Middle frontal gyrus (tissue), 1 donor: ENCODE measurements at regions not wholly inside any gene's neighbourhood (a gene's known extent, or its start where the extent isn't known, plus 50 kb on each side); places are given as distances from the start of the nearest gene placed in this dataset.

Source experiments
- DNase-seq: peaks from one replicate; pipeline ENCODE4 v3.0.0-alpha.2; 2015; ENCODE audit warnings: low spot score; ENCODE audit errors: extremely low spot score

DNA sequence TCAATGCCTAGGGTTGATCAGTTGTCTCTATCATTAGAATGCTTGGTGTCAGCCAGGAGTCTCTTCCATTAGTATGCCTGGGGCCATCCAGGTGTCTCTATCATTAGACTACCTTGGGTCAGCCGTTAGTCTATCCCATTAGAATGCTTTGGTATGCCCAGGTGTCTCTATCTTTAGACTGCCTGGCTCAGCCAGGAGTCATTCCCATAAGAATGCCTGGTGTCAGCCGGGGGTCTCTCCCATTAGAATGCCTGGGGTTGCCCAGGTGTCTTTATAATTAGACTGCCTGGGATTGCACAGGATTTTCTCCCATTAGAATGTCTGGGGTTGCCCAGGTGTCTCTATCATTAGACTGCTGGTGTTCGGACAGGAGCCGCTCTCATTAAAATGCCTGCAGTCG, 1442.9 kb downstream of the UQCRFS1 start:
- no peak for DNase-seq

DNA sequence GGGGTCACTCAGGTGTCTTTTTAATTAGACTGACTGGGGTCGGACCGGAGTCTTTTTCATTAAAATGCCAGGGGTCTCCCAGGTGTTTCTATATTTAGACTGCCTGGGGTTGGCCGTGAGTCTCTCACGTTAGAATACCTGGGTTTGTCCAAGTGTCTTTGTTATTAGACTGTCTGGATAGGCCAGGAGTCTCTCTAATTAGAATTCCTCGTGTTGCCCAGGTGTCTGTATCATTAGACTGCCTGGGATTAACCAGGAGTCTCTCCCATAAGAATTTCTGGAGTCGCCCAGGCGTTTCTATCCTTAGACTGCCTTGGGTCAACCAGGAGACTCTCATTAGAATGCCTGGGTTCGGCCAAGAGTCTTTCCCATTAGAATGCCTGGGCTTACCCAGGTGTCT, 1445.7 kb downstream of the UQCRFS1 start:
- DNase-seq = no peak

DNA sequence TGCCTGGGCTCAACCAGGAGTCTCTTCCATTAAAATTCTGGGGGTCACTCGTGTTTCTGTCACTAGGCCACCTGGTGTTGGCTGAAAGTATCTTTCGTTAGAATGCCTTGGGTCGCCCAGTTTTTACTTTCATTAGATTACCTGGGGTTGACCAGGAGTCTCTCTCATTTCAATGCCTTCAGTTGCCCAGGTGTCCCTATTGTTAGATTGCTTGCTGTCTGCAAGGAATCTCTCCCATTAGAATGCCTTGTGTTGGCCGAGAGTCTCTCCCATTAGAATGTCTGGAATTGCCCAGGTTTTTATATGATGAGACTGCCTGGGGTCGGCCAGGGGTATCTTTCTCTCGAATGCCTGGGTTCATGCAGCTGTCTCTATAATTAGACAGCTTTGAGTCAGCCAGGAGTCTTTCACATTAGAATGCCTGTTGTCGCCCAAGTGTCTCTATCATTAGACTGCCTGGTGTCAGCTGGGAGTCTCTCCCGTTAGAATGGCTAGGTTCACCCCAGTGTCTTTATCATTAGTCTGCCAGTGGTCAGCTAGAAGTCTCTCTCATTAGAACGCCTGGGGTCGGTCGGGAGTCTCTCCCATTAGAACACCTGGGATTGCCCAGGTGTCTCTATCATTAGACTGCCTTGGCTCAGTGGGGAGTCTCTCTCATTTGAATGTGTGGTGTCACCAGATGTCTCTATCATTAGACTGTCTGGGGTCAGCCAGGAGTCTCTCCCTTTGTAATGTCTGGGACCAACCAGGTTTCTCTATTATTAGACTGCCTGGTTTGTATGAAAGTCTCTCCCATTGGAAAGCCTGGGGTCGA, 1446.8 kb downstream of the UQCRFS1 start:
- DNase-seq = no peak

DNA sequence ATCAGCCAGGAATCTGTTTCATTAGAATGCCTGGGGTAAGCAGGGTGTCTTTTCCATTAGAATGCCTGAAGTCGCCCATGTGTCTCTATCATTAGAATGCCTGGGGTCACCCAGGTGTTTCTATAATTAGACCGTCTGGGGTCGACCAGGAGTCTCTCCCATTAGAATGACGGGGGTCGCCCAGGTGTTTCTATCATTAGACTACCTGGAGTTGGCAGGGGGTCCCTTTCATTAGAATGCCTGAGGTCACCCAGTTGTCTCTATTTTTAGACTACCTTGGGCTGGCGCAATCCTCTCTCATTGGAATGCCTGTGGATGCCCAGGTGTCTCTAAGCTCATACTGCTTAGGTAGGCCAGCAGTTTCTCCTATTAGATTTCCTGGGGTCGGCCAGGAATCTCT, 1447.6 kb downstream of the UQCRFS1 start:
- DNase-seq = no peak

DNA sequence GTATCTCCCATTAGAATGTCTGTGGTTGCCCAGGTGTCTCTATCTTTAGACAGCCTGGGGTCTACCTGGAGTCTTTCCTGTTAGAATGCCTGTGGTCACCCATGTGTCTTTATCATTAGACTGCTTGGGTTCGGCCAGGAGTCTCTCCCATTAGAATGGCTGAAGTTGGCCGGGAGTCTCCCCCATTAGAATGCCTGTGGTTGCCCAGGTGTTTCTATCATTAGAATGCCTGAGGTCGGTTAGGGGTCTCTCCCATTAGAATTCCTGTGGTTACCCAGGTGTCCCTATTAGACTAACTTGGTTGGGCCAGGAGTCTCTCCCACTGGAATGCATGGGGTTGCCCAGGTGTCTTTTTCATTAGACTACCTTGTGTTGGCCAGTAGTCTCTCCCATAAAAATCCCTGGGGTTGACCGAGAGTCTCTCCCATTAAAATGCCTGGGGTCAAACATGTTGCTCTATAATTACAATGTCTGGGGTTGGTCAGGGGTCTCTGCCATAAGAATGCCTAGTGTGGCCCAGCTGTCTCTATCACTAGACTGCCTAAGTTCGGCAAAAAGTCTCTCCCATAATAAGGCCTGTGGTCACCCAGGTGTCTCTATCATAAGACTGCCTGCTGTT, 1448.7 kb downstream of the UQCRFS1 start:
- no peak for DNase-seq

DNA sequence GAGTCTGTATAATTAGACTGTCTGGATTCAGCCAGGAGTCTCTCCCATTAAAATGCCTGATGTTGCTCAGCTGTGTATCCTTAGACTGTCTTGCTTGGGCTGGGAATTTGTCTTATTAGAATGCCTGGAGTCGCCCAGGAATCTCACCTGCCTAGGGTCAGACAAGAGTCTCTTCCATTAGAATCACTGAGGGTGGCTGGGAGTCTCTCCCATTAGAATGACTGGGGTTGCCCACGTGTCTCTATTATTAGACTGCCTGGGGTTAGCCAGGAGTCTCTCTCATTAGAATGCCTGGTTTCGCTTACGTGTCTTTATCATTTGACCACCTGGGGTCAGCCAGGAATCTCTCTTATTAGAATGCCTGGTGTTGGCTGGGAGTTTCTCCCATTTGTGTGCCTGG, 1450.0 kb downstream of the UQCRFS1 start:
- DNase-seq = no peak

DNA sequence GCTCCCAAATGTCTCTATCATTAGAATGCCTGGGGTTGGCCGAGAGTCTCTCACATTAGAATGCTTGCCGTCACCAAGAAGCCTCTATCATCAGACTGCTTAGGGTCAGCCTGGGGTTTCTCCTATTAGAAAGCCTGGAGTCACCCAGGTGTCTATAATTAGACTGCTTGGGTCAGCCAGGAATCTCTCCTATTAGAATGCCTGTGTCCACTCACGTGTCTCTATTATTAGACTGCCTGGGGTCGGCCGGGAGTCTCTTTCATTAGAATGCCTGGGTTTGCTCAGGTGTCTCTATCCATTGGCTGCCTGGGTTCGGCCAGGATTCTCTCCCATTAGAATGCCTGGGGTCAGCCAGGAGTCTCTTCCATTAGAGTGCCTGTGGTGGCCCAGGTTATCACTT, 1453.1 kb downstream of the UQCRFS1 start:
- no peak for DNase-seq

DNA sequence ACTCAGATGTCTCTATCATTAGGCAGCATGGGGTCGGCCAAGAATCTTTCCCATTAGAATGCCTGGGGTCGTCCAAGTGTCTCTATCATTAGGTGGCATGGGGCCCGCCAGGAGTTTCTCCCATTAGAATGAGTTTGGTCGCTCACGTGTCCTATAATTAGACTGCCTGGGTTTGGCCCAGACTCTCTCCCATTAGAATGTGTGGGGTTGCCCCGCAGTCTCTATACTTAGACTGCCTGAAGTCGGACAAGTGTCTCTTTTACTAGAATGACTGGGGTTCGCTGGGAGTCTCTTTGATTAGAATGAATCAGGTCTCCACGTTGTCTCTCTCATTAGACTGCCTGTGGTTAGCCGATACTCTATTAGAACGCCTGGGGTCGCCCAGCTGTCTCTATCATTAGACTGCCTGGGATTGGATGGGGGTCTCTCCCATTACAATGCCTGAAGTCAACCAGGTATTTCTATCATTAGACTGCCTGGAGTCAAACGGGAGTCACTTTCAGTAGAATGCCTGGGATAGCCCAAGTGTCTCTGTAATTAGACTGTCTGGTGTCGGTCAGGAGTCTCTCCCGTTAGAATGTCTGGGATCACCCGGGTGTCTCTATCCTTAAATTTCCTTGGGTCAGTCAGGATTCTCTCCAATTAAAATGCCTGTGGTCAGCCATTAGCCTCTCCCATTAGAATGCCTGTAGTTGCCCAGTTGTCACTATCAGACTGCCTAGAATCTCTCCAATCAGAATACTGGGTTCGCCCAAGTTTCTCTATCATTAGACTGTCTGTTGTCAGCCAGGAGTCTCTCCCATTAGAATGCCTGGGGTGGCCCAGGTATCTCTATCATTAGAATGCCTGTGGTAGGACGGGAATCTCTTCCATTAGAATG, 1454.1 kb downstream of the UQCRFS1 start:
- DNase-seq = no peak

DNA sequence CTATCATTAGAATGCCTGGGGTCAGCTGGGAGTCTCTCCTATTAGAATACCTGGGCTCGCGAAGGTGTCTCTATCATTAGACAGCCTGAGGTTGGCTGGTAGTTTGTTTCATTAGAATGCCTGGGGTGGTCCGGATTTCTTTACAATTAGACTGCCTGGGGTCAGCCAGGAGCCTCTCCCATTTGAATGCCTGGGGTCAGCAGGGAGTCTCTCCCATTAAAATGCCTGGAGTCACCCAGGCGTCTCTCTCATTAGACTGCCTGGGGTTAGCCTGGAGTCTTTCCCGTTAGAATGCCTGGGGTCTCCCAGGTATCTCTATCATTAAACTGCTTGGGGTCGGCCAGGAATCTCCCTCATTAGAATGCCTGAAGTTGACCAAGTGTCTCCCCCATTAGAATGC, 1458.3 kb downstream of the UQCRFS1 start:
- DNase-seq = no peak

DNA sequence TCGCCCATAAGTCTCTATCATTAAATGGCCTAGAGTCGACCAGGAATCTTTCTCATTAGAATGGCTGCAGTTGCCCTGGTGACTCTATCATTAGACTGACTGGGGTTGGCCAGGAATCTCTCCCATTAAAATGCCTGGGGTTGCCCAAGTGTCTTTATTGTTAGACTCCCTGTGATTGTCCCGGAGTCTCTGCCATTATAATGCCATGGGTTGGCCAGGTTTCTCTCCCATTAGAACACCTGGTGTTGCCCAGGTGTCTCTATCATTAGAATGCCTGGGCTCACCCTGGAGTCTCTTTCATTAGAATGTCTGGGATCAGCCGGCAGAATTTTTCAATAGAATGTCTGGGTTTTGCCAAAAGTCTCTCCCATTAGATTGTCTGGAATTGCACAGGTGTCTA, 1459.3 kb downstream of the UQCRFS1 start:
- no peak for DNase-seq

DNA sequence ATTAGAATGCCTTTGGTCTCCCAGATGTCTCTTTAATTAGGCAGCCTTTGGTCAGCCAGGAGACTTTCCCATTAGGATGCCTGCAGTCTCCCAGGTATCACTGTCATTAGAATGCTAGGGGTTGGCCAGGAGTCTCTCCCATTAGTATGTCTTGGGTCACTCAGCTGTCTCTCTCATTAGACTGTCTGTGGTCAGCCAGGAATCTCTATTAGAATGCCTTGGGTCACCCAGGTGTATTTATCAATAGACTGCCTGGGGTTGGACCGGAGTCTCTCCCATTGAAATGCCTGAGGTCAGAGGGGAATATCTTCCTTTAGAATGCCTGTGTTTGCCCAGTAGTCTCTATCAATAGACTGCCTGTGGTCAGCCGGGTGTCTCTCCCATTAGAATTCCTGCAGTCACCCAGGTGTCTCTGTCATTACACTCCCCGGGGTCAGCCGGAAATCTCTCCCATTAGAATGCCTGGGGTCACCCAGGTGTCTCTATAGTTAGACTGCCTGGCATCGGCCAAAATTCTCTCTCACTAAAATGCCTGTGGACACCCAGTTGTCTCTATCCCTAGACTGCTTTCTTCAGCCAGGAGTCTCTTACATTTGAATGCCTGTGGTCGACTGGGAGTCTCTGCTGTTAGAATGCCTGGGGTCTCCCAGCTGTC, 1460.3 kb downstream of the UQCRFS1 start:
- no peak for DNase-seq

DNA sequence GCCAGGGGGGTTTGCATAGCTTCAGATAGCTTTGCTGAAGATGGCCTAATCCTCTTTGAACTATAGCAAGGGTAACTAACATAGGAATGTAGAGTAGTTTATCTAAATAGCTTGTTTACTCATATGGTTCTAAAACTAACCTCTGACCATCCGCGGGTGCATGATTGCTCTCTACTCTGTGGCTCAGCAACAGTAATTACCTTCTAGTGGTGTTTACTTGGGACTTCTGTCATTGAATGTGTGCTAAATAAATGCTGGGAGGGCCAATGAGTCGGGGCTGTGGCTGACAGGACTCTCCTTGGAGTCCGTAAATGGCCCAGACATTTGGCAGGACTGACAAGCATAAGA, 1461.9 kb downstream of the UQCRFS1 start:
- DNase-seq = no peak

DNA sequence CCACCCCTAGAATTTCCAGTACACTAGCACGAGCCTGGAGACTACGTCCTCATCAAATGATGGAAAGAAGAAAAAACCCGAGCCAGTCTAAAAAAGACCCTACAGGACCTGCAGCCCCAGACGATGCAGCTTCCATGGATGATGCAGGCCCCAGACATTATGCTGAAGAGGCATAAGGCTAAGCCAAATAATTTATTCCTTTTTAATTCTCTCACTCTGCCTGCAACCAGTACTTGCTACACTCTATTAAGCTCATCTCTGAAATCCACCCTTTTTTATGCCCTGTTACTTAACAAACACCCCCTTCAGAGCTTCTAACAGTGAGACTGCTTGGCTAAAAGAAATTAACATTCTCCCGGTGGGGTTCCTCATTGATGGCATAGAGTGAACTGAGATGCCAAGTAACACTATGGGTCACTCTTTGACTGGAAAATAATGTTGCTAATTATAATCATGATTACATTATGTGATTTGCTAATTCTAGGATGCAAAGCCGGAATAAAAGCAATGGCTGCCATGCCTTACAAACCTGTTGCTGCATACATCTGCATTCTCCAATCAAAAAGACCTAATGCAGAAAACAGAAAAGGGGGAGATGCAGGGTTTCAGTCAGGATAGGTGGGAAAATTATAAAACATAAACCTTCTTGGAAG, 1462.4 kb downstream of the UQCRFS1 start:
- DNase-seq = no peak

DNA sequence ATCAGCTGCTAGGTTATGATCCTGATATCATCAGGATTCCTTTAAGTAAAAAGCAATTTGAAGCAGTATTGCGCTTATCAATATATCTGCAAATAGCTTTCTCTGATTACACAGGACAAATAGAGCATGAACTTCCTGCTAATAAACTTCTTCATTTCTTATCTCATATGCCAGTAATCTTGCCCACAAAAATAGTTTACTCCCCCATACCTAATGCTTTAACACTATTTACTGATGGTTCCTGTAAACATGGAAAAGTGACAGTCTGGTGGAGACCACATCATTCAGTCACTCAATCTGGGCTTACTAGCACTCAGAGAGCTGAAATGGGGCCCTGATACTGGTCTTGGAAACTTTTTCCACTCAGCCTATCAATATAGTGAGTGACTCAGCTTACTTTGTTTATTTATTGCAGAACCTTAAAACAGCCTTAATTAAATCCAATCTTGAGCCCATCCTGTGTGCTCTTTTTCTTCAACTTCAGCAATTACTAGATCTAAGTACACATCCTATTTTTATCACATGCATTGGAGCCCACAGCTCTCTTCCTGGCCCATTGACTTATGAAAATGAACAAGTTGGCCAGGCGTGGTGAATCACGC, 1464.3 kb downstream of the UQCRFS1 start:
- DNase-seq = no peak

DNA sequence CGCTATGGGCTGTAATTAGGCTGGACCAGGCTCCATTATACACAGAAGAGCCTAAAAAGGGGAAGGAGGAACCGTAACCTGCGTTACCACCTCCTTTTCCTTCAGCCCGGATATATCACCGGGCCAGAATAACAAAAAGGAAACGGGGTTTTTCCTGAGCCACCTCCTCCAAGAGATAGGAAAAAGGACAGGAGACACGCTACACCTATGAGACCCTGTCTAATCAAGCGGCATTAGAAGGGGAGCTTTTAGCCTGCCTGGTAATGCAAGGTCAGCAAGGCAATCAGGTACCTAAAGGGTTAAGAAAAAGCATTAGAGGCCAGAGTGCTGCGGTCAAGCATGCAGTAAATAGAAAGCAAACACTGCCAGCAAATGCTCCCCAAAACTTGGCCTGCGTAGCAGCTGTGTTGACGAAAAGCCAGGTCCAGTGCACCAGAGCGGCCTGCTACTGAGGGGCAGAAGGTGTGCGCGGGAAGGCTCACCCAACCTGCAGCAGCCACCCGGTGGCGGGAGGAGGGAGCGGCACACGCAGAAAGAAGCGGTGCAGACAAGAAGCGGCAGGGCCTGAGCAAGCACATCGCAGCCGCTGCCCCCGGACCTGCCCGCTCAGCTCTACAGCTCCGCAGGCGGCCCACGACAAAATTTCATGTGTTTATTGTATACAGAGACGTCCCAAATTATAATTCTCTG, 1466.1 kb downstream of the UQCRFS1 start:
- no peak for DNase-seq

DNA sequence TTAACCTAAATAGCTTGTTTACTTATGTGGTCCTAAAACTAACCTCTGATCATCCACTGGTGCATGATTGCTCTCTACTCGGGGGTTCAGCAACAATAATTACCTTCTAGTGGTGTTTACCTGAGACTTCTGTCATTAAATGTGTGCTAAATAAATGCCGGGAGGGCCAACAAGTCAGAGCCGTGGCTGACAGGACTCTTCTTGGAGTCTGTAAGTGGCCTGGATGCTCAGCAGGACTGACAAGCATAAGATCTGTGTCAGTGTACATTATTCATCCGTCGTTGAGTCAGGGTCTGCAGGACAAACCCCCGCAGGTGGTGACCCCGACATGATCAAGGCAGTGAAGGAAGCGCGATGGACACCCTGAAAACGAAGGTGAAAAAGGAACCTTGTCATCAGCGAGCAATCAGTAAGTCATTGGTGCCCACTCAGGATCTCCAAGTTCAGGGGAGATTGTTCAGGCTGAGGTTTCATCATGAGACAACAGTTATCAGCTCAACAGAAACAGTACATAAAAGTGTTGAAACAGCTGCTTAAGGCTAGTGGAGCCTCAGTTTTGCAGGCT, 1466.9 kb downstream of the UQCRFS1 start:
- DNase-seq = no peak

DNA sequence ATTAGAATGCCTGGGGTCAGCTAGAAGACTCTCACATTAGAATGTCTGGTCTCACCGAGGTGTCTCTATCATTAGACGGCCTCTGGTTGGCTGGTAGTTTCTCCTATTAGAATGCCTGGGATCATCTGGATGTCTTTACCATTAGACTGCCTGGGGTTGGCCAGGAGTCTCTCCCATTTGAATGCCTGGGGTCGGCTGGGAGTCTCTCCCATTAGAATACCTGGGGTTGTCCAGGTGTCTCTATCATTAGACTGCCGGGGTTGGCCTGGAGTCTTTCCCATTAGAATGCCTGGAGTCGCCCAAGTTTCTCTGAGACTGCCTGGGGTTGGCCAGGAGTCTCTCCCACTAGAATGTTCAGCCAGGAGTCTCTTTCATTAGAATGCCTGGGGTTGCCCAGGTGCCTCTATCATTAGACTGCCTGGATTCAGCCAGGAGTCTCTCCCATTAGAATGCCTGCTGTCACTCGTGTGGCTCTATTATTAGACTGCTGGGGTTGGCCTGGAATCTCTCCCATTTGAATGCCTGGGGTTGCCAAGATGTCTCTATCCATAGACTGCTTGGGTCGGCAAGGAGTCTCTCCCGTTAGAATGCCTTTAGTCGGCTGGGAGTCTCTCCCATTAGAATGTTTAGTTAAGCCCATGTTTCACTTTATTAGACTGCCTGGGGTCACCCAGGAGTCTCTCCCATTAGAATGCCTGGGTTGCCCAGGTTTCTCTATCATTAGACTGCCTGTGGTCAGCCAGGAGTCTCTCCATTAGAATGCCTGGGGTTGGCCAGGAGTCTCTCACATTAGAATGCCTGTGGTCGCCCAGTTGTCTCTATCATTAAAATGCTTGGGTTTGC, 1467.8 kb downstream of the UQCRFS1 start:
- DNase-seq = no peak

DNA sequence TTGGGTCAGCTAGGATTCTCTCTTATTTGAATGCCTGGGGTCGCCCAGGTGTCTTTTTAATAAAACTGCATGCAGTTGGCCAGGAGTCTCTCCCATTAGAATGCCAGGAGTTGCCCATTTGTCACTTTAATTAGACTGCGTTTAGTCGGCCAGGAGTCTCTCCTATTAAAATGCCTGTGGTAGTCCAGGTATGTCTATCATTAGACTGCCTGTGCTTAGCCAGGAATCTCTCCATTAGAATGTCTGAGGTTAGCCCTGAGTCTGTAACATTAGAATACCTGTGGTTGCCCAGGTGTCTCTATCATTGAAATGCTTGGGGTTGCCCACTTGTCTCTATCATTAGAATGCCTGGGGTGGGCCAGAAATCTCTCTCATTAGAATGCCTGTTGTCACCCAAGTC, 1470.9 kb downstream of the UQCRFS1 start:
- DNase-seq = no peak

DNA sequence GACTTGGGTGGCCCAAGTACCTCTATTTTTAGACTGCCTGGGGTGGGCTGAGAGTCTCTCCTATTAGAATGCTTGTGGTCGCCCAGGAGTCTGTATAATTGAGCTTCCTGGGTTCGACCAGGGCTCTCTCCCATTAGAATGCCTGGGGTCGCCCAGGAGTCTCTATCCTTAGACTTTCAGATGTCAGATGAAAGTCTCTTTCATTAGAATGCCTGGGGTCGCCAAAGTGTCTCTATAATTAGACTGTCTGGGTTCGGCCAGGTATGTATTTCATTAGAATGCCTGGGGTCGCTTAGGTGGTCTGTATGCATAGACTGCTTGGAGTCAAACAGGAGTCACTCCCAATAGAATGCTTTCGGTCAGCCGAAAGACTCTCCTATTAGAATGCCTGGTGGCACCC, 1471.7 kb downstream of the UQCRFS1 start:
- DNase-seq = no peak
